Stimulated activated naive CD8-positive, alpha-beta T cell treated with anti-CD3 and anti-CD28 coated beads, Interleukin-15, Interleukin-2, amounts not matched to agents 100 U/mL and 50 U/mL, for 24 hours (primary cell): ENCODE measurements at regions not wholly inside any gene's neighbourhood (a gene's known extent, or its start where the extent isn't known, plus 50 kb on each side); places are given as distances from the start of the nearest gene placed in this dataset.

Experiments used
- ATAC-seq: fragments of 150-1000 bp; cut with Tn5 transposase; one replicate; pipeline ENCODE4 v1.10.0; 2021
- DNase-seq: peaks from one replicate; pipeline ENCODE4 v3.0.0; 2021

GRCh38 chr18:46322941-46323340, 218.8 kb downstream of the HAUS1 start:
- ATAC-seq: no peak
- DNase-seq: no peak

DNA sequence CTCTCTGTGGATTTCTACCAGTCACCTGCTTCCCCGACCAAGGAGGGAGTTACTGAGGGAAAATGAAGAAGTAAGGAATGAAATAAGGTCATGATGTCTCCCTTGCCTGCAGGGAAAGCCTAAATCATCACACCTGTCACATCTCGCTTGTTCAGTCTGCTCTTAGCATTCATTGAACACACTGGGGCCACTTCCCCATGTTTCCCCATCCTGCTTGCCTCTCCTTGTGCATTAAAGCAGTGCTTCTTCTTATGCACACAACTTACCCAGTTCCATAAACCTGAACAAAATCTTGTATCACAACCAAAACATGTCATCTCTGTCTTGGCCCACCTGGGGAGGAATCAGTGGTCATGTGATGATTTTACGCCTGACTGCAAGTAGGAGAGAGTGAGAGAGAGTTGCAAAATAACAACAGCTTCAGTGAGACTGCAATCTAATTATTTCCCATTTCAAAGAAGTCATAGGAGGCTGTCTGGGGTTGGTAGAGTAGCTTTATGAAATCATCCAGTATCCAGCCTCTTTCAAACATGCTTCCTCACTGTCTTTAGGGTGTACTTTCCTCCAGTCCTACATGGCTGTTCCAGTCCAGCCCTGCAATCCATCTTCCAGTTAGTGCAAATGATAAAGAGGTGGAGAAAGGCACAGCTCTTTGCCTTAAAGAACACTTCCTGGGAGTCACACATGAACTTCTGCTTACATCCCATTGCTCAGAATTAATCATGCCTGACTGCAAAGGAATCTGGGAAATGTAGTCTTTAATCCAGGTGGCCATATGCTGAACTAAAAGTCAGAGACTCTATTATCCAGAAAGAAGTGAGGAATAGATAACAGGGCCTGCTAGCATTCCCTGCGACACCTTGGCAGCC, 220.1 kb downstream of the HAUS1 start:
- ATAC-seq (peak; percentile 43), DNase-seq (no peak)

GRCh38 chr18:46325895-46326294, 221.7 kb downstream of the HAUS1 start:
- no peak for DNase-seq

DNA sequence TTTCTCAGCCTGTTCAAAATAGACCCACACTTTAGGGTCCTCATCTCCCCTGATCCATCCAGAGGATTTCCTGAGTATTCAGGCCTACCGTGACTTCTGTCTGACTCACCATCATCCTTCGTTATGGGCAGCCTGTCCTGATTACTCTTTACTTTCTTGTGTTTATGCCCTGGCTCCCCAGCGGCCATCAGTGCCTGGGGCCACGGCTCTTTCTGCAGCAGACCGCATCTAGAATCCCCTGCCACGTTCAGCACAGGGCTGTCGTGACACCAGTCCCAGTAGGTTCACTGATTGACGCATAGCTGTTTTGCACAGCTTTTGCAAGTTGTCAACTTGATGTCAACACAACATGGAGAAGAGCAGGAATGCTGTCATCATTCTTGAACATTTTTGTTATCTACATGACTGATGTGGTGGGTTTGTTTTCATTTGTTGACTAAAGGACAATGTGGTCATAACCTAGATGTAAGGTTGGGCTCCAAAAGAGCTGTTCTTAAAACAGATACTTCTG, 225.6 kb downstream of the HAUS1 start:
- ATAC-seq: no peak
- no peak for DNase-seq

More at GRCh38 chr18:46325895-46326294, 221.7 kb downstream of the HAUS1 start:
- ATAC-seq: no peak

- ATAC-seq (no peak), DNase-seq (no peak)
Observed at GRCh38 chr18:46331316-46331715, 227.1 kb downstream of the HAUS1 start.

GRCh38 chr18:46332286-46332801, 228.2 kb downstream of the HAUS1 start:
- DNase-seq: no peak
- no peak for ATAC-seq

DNA sequence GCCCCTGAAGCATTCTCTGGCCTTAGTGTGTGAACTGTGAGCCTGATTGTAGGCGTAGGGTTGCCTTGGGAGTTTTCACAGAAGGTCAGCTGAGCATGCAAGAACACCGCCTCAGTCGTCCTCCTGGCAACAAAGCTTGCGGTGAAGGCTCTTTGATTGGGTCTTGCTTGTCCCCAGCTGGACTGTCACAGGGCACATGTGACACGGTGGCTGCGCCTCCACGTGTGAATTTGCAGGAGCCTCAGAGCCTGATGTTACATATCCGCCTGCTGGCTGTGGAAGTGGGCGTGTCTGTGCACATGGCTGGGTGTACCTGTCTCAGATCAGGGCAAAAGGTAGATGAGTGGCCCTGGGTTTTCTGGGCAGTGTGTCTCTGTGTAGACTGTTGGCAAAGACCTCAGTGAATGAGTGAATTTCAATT, 228.7 kb downstream of the HAUS1 start:
- ATAC-seq (peak; percentile 25), DNase-seq (no peak)

GRCh38 chr18:46333431-46334135, 229.4 kb downstream of the HAUS1 start:
- peak; percentile 65 for ATAC-seq
- peak; percentile 34 for DNase-seq

- DNase-seq: peak; percentile 23
- no peak for ATAC-seq
Observed at GRCh38 chr18:46334868-46335281, 230.7 kb downstream of the HAUS1 start.

DNA sequence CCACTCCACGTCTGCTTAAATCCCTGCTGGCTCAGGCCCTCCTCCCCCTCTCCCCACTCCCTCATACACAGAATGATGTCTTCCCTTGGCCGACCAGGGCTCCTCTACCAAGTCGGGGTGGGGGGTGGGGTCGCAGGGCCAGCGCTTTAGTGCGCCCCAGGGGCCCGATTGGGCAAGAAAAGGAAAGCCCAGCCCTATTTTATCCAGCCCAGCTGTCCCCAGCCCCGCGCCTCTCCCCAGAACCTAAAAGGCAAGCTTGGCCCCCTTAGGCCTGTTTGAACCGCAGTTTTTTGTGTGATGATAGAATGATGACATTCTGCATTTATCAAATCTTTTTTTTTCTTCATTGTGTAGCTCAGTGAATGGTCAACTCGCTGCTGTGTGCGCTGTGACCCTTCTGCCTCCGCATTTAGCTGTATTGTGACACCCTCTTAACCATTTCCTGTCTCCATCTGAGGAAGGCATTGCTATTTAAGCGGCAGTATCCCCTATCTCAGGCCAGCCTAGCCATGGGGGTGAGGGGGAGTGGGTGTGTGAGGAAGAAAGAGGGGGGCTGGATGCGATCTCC, 231.4 kb downstream of the HAUS1 start:
- DNase-seq (no peak), ATAC-seq (no peak)

DNA sequence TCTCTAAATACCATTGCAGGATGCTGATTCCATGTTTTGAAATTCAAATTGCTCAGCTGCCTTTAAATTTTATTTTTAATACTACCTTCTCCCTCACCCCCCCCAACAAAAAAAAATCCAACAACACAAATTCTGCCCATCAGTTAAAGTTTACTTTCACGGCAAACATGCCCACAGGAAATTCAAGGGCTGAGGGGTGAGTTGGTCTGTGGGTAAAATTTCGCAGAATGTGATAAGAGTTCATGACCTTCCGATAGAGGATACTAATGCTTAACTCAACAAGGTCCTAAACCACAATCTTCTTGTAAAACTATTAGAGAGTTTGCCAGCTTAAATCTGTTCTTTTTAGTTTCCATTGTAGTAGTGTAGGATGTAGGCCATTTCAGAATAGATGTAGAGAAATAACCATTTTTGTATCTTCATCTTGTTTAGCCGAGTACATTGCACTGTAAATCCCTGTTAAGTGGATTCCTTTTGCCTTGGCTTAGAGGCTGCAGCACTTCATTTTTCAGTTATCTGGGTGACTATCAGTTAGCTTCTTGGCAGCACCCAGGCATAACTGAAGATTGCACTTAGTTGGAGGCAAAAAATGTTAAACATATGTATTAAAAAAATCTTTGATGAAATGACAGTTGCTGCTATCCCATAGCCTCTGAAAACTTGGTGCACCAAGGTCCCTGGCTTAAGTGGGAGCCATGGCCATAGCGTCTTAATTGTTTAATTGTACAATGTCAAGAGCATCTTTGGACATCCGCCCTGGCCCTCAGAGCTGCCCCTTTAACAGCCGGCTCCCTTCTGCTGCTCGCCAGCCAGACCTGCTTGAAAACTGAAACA, 232.3 kb downstream of the HAUS1 start:
- DNase-seq (no peak), ATAC-seq (no peak)

- DNase-seq (no peak), ATAC-seq (no peak)
Observed at GRCh38 chr18:46337271-46337670, 233.1 kb downstream of the HAUS1 start.

DNA sequence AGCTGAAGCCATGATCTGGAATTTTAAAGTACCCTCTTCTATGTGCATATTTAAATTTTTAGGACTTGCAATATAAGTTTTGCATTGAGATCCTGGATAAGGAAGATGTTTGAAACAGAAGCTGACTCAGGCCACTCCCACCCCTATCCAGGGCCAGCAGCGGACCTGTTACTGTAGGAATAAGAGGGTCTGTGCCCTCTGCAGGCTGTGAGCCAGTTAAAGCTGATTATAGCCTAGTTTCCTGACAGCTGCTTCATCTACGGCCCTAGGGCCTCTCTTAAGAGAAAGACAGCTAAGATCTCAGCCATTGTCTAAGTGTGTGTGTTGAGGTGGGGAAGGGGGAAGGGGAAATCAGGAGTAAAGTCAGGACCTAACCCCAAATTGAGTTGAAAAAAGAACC, 234.0 kb downstream of the HAUS1 start:
- no peak for DNase-seq
- no peak for ATAC-seq

GRCh38 chr18:46338766-46339165, 234.6 kb downstream of the HAUS1 start:
- ATAC-seq (no peak), DNase-seq (peak; percentile 13)

- no peak for DNase-seq
- ATAC-seq: no peak
Observed at GRCh38 chr18:46340716-46341115, 236.5 kb downstream of the HAUS1 start.

DNA sequence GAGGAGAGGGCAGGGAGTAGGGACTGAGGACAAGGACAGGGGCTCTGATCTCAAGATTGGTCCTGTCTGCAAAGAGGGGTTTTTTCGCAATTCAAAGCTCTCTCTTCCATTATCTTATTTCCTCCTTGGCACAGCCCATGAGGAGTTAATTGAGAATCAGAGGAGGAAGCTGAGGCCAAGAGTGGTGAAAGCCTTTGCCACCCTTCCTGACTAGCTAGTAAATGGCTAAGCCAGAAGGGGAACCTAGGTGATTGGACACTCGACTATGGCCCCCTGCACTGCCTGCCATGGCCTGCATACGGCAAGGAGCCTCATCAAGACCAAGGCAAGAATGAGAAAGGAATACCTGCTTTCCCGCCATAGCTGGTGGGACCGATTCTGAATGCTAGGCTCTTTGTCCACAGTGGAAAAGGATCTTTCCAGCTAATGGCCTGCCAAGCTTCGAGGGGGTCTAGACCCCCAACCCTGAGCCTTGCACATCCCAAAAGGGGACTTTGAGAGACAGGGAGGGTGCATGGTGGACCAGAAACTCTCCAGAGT, 237.9 kb downstream of the HAUS1 start:
- DNase-seq: no peak
- ATAC-seq: no peak

- DNase-seq (no peak), ATAC-seq (no peak)
Observed at GRCh38 chr18:46343456-46343855, 239.3 kb downstream of the HAUS1 start.

- ATAC-seq: peak; percentile 73
- peak; percentile 60 for DNase-seq
Observed at GRCh38 chr18:46343931-46344372, 239.8 kb downstream of the HAUS1 start.

DNA sequence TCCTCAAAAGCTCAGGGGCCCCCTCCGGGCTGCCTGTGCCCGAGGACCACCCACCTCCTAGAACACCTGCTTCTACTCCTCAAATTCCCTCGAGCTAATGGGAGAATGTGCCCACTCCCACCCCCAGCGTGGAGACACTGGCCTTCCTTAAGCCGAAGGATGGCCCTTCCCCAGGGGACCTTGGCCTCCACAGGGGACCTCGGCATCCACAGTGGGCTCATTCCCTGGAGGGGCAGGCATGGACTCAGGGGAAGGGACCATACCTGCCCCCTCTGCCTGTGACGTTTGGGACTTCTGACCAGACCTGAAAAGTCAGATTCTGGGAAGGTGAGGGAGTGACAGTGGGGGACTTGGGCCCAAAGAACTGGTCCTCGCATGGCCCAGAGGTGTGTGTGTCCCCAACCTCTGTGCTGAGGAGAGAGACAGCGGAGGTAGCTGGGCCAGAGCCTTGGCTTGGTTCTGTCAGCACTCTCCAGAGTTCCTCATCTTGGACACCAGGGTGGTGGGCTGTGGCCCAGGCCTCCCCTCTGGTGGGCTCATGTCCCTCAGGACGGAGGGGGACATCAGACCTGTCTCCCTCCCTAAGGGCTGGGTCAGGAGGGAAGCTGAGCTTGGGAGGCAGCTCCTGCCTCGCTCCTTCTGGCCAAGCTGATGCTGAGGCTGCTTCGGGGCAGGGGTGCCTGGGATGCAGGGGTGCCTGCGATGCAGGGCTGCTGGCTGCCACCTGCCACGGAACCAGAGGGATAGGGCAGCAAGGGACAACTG, 240.4 kb downstream of the HAUS1 start:
- DNase-seq (no peak), ATAC-seq (no peak)

GRCh38 chr18:46345181-46345465, 240.9 kb downstream of the HAUS1 start:
- no peak for DNase-seq
- no peak for ATAC-seq

GRCh38 chr18:46346213-46346612, 242.0 kb downstream of the HAUS1 start:
- ATAC-seq (no peak), DNase-seq (no peak)
